ENCODE measurements at regions not wholly inside any gene's neighbourhood (a gene's known extent, or its start where the extent isn't known, plus 50 kb on each side); places are given as distances from the start of the nearest gene placed in this dataset.

- Histone ChIP-seq H3K9ac (ENCODE audit: extremely low read depth, low read length, poor library complexity, severe bottlenecking) (no peak overlapping the region), H3K27ac (ENCODE audit: low read depth, low read length) (no peak overlapping the region), H3K4me1 (ENCODE audit: control insufficient read depth, insufficient read depth, low read length) (no peaks in the 10 kb centered on the region), H3K36me3 (ENCODE audit: control insufficient read depth, insufficient read depth, low read length) (no peaks in the 10 kb centered on the region), H3K9me3 (ENCODE audit: control insufficient read depth, low read length) (no peaks in the 10 kb centered on the region), H3K4me3 (ENCODE audit: low read length) (no peak overlapping the region), H3K27me3 (ENCODE audit: control insufficient read depth, insufficient read depth, low read length, poor library complexity, severe bottlenecking) (no peaks in the 10 kb centered on the region)
- H3K36me3 Mint-ChIP-seq (ENCODE audit: low read depth), result no peaks in the 10 kb centered on the region
- H3K4me1 Mint-ChIP-seq, result no peaks in the 10 kb centered on the region
- no peak overlapping the region for H3K4me3 Mint-ChIP-seq
- peaks cover 42% of the 10 kb centered on the region for H3K27me3 Mint-ChIP-seq (ENCODE audit: insufficient read depth)
- no peak for DNase-seq
- no peak overlapping the region for H3K27ac Mint-ChIP-seq
- TF ChIP-seq CTCF (conservative IDR thresholded peaks at IDR 0.05), result no peak
- H3K9me3 Mint-ChIP-seq, result no peaks in the 10 kb centered on the region
These were observed 52.1 kb upstream of the WWC1 start for GRCh38 chr5:168239325-168239724.

All from endodermal cell (in vitro differentiated cells).